Skeletal muscle satellite cell (primary cell): ENCODE measurements at regions not wholly inside any gene's neighbourhood (a gene's known extent, or its start where the extent isn't known, plus 50 kb on each side); places are given as distances from the start of the nearest gene placed in this dataset.

Source experiments
- H3K27me3 ChIP-seq: 2 replicates; pipeline ENCODE4 v1.7.0; 2013; ENCODE audit warnings: low read length; ENCODE audit not compliant: control insufficient read depth, insufficient read depth
- H3K36me3 ChIP-seq: 2 replicates; pipeline ENCODE4 v1.7.0; 2013; ENCODE audit warnings: mild to moderate bottlenecking, control low read depth, low read length; ENCODE audit not compliant: insufficient read depth
- H3K4me1 ChIP-seq: 2 replicates; pipeline ENCODE4 v1.7.0; 2013; ENCODE audit warnings: low read length; ENCODE audit not compliant: control insufficient read depth, insufficient read depth
- H3K4me2 ChIP-seq: 2 replicates; pipeline ENCODE4 v1.7.0; 2013; ENCODE audit warnings: mild to moderate bottlenecking, low read length
- H3K4me3 ChIP-seq: 2 replicates; pipeline ENCODE4 v1.7.0; 2013; ENCODE audit warnings: low read length
- H3K9ac ChIP-seq: 2 replicates; pipeline ENCODE4 v1.7.0; 2013; ENCODE audit warnings: mild to moderate bottlenecking, low read depth, low read length, moderate library complexity
- H3K9me3 ChIP-seq: replicated peaks from 2 replicates; pipeline ENCODE4 v1.7.0; 2013; ENCODE audit warnings: mild to moderate bottlenecking, control low read depth, low read length

GRCh38 chr6:20348041-20348440, 53.6 kb upstream of the E2F3 start:
- no peak overlapping the region for H3K4me2 ChIP-seq
- no peaks in the 10 kb centered on the region for H3K4me1 ChIP-seq
- H3K9me3 ChIP-seq, result no peaks in the 10 kb centered on the region
- no peaks in the 10 kb centered on the region for H3K36me3 ChIP-seq
- no peak overlapping the region for H3K4me3 ChIP-seq
- H3K27me3 ChIP-seq, result no peaks in the 10 kb centered on the region
- H3K9ac ChIP-seq, result no peak overlapping the region

GRCh38 chr6:20349225-20349624, 52.5 kb upstream of the E2F3 start:
- Histone ChIP-seq H3K9me3 (no peaks in the 10 kb centered on the region), H3K4me1 (no peaks in the 10 kb centered on the region), H3K4me2 (no peak overlapping the region), H3K36me3 (no peaks in the 10 kb centered on the region), H3K4me3 (no peak overlapping the region), H3K9ac (no peak overlapping the region), H3K27me3 (no peaks in the 10 kb centered on the region)

GRCh38 chr6:20350215-20350614, 51.5 kb upstream of the E2F3 start:
- no peaks in the 10 kb centered on the region for H3K27me3 ChIP-seq
- no peak overlapping the region for H3K4me2 ChIP-seq
- H3K4me3 ChIP-seq, result no peak overlapping the region
- H3K9me3 ChIP-seq, result no peaks in the 10 kb centered on the region
- H3K9ac ChIP-seq, result no peak overlapping the region
- H3K4me1 ChIP-seq, result no peaks in the 10 kb centered on the region
- no peaks in the 10 kb centered on the region for H3K36me3 ChIP-seq

- no peaks in the 10 kb centered on the region for H3K4me1 ChIP-seq
- H3K36me3 ChIP-seq, result no peaks in the 10 kb centered on the region
- no peak overlapping the region for H3K4me2 ChIP-seq
- no peaks in the 10 kb centered on the region for H3K9me3 ChIP-seq
- no peak overlapping the region for H3K9ac ChIP-seq
- H3K4me3 ChIP-seq, result no peak overlapping the region
- no peaks in the 10 kb centered on the region for H3K27me3 ChIP-seq
Measured at GRCh38 chr6:20351534-20351933, 50.1 kb upstream of the E2F3 start.
